Nucleus accumbens (tissue), 56 donors: ENCODE measurements at regions not wholly inside any gene's neighbourhood (a gene's known extent, or its start where the extent isn't known, plus 50 kb on each side); places are given as distances from the start of the nearest gene placed in this dataset.

ENCODE experiments used
- DNase-seq, 56 donors: peaks; one replicate each; lab custom pipeline; 2025; lab: John Stamatoyannopoulos, UW

GRCh38 chr5:6831678-6832671 is 118.7 kb downstream of the TENT4A start:
- DNase-seq: no peak

DNA sequence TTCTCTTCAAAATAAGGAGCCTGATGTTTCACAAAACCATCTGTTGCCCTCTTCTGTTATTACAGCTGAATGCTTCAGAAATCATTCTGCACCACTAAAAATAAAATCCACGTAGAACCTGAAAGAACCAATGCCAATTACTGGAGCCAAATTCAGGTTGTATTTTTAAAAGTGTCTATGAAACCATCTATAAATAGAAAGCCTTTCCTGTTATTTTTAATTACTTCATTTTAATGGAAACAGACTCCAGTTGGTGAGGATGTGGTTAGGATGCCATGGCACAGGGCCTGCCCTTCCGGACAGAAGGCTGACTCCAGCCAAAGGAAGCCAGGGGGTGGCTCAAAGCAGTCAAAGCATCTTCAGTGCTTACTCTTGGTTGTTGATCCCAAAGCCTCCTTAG is 119.8 kb downstream of the TENT4A start:
- no peak for DNase-seq

- DNase-seq: no peak
Observed at GRCh38 chr5:6833406-6833805, 120.2 kb downstream of the TENT4A start.

DNA sequence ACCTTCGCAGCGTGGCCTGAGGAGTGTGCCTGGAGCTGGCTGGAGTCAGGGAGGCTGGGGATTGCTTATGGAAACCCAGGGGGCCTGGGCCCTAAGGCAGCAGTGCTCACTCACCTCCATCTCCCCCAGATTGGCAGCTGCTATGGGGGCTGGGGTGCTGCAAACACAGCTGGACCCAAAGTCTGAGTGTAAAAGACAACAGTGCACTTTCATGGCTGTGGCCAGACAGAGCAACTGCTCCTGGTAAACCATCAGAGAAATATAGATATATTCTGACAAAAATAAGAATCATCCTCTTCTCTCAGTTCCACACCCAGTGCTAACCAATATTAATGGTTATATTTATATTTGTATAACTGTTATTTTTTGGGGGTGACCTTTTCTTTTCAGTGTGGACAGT is 123.9 kb downstream of the TENT4A start:
- DNase-seq: no peak

DNA sequence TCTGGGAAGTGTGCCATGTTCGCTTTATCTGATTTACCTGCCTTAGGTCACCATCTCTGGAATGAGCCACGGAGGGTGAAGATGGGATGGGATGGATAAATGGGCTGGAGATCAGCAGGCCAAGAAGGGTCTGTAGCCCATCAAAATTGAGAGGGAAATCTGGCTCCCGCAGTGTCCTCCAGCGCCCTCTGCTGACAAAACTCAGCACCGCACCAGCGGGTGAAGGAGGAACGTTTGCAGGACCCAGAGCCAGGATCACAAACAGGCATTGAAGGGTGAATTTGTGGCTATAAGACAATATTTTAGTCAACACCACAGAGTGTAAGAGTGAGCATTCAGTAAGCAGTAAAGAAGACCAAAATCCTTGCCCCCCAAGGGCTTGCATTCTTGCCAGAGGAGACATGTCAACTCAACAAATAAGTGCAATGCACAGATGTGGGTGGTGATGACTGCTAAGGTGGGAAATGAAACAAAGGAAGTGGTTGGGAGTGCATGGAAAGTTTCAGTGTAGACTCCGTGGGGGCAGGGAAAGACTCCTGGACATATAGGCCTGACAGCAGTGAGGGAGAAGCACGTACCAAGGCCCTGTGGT is 124.4 kb downstream of the TENT4A start:
- DNase-seq: no peak

GRCh38 chr5:6838736-6839135 is 125.5 kb downstream of the TENT4A start:
- no peak for DNase-seq

GRCh38 chr5:6840136-6840793 is 127.0 kb downstream of the TENT4A start:
- no peak for DNase-seq

- no peak for DNase-seq
Observed at GRCh38 chr5:6843335-6843734, 130.1 kb downstream of the TENT4A start.

- no peak for DNase-seq
Observed at GRCh38 chr5:6843821-6844220, 130.6 kb downstream of the TENT4A start.

GRCh38 chr5:6845856-6846255 is 132.6 kb downstream of the TENT4A start:
- no peak for DNase-seq

DNA sequence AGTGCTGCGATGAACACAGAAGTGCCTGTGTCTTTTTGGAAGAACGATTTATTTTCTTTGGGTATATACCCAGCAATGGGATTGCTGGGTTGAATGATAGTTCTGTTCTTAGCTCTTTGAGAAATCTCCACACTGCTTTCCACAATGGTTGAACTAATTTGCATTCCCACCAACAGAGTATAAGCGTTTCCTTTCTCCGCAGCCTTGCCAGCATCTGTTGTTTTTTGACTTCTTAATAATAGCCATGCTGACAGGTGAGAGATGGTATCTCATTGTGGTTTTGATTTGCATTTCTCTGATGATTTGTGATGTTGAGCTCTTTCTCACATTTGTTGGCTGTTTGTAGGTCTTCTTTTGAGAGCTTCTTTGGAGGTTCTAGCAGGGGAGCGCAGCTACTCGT is 134.6 kb downstream of the TENT4A start:
- DNase-seq: no peak

GRCh38 chr5:6849316-6850105 is 136.3 kb downstream of the TENT4A start:
- DNase-seq: peak in 3 of 56 donors; percentile 6 to 21 (median 8)

GRCh38 chr5:6850106-6850432 is 136.8 kb downstream of the TENT4A start:
- DNase-seq: no peak

- DNase-seq: no peak
Observed at GRCh38 chr5:6856653-6857052, 143.4 kb downstream of the TENT4A start.

DNA sequence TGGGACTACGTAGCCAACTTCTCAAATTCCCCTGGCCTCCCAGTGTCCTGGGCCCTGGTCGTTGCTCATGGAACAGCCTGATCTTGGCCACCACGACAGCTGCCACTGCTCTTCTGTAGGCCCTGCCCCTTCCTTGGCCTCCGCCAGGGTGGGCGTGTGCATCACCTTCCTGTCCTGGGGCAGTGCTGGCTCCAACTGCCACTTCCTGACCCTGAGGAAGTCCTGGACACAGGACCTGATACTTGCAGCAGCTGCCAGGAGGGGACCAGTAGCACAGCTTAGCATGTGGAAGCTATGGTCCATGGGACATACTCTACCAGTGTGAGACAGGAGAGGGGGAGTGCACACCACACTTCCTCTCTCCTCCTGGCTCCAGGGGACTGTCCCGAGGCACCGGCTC is 145.2 kb downstream of the TENT4A start:
- no peak for DNase-seq

- no peak for DNase-seq
Observed at GRCh38 chr5:6859023-6859422, 145.8 kb downstream of the TENT4A start.

GRCh38 chr5:6859951-6860638 is 146.9 kb downstream of the TENT4A start:
- no peak for DNase-seq

DNA sequence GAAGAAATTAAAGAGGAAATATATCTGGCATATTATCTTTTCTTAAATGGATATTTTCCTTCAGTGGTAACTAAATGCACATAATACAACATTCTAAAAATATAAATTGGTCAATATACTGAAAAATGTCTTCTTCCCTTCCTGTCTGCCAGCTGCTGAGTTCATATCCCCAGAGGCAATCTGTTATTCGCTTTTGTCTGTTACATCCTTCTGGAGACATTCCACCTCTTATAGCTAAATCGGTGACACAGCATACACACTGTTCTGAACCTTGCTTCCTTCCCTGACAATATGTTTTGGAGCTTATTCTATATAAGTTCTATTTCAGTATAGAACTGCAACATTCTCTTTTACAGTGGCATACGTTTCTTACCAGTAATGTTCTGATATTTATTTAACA is 147.8 kb downstream of the TENT4A start:
- DNase-seq: no peak

DNA sequence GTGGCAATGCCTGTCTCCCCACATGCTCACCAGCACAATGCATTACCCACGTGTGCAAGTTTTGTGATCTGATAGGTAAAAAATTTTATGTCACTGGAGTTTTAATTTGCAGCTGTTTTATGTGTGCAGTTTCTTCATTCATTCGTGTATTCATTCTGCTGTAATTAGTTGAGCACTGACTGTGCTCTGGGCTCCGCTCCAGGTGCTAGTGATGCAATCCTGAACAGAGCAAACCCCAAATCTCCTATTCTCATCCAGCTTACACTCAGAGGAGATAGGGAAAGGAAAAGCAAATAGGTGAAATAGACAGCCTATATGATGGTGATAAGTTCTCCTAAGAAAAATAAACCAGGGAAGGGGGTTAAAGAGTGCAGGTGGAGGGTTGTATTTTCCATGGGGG is 148.4 kb downstream of the TENT4A start:
- DNase-seq: no peak

DNA sequence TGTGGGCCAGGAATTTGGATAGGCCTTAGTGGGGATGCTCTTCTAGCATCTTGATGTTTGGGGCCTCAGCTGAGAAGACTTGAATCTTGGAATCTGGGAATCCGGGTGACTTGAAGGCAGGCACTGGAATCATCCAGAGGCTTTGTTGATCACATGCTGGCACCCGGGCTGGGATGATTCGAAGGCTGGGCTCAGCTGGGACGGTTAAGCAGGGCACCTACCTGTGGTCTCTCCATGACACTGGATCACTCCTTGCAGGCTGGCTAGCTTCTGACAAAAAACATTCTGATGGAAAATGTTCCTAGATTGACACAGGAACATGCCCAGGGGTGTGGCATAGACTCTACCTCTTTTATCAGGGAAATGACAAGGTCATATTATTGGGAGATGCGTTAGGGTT is 149.1 kb downstream of the TENT4A start:
- DNase-seq: no peak
